Lung (tissue), 11 donors: ENCODE measurements at regions not wholly inside any gene's neighbourhood (a gene's known extent, or its start where the extent isn't known, plus 50 kb on each side); places are given as distances from the start of the nearest gene placed in this dataset.
A peak's percentile ranks its signal among the peaks of the same experiment; 100 is the strongest.

ENCODE experiments used
- ATAC-seq: fragments of 200-7000 bp; cut with Tn5 transposase; one replicate; pipeline ENCODE4 v1.9.1; 2020; ENCODE audit warnings: moderate number of reproducible peaks; ENCODE audit not compliant: insufficient read depth, low FRiP score
- DNase-seq, 3 donors: peaks; one replicate each; pipeline ENCODE4 v3.0.0-alpha.2; 2013 to 2017
- H3K27ac ChIP-seq, 2 donors: one replicate each; pipeline ENCODE4 v1.5.1; 2013; ENCODE audit warnings: mild to moderate bottlenecking in 2 of 2, moderate library complexity in 2 of 2, control low read depth in 1 of 2, inconsistent platforms in 1 of 2, low read depth in 1 of 2, low read length in 1 of 2
- H3K27me3 ChIP-seq, 3 donors: one replicate each; pipeline ENCODE4 v1.5.1; 2013; ENCODE audit warnings: low read length in 2 of 3; ENCODE audit not compliant: control insufficient read depth in 3 of 3, insufficient read depth in 3 of 3
- H3K36me3 ChIP-seq, 4 donors: one replicate each; pipeline ENCODE4 v1.5.1; 2013; ENCODE audit warnings: low read length in 4 of 4, mild to moderate bottlenecking in 1 of 4, moderate library complexity in 1 of 4; ENCODE audit not compliant: control insufficient read depth in 4 of 4, insufficient read depth in 4 of 4
- H3K4me1 ChIP-seq, 5 donors: one replicate each; pipeline ENCODE4 v1.5.1; 2013; ENCODE audit warnings: low read length in 5 of 5, mild to moderate bottlenecking in 2 of 5, moderate library complexity in 1 of 5; ENCODE audit not compliant: control insufficient read depth in 5 of 5, insufficient read depth in 5 of 5
- H3K4me3 ChIP-seq: one replicate; pipeline ENCODE4 v1.5.1; 2013; ENCODE audit warnings: mild to moderate bottlenecking, control low read depth, moderate library complexity
- H3K9ac ChIP-seq, 2 donors: one replicate each; pipeline ENCODE4 v1.5.1; 2013; ENCODE audit warnings: low read length in 2 of 2, control low read depth in 1 of 2; ENCODE audit not compliant: insufficient read depth in 1 of 2
- H3K9me3 ChIP-seq, 4 donors: one replicate each; pipeline ENCODE4 v1.5.1; 2013; ENCODE audit warnings: low read length in 3 of 4, mild to moderate bottlenecking in 1 of 4, moderate library complexity in 1 of 4; ENCODE audit not compliant: control insufficient read depth in 4 of 4, insufficient read depth in 3 of 4
- CTCF ChIP-seq: IDR thresholded peaks from 2 replicates; pipeline ENCODE4 v1.5.1; 2012; ENCODE audit warnings: mild to moderate bottlenecking; ENCODE audit errors: control extremely low read depth, extremely low read depth
- WGBS, 2 donors: extraction: QIAGEN DNeasy Blood & Tissue Kit; methylation state at CpG; one replicate each; pipeline ENCODE4 v1.1.7; 2013; 5-methylcytosine and 5-hydroxymethylcytosine counted together
- donor health status: control.
- donor health status: control.
- donor health status: Bipolar disorder and iron deficiency.
- donor health status: healthy.
- donor health status: DM: yes; HTN: yes; CAD: no.

- H3K27me3 ChIP-seq = no peaks in the 10 kb centered on the region
- DNase-seq (no peak), ATAC-seq (no peak)
- WGBS, 2 donors = 90 to 94% methylated on average over 6 of the region's 6 CpGs
- H3K4me3 ChIP-seq = no peak overlapping the region
- no peak for TF ChIP-seq CTCF
- H3K9me3 ChIP-seq = peaks cover 0 to 7% (median 2%) of the 10 kb centered on the region in 4 donors
- peaks cover 0 to 12% (median 3%) of the 10 kb centered on the region in 4 donors for H3K36me3 ChIP-seq
- H3K9ac ChIP-seq = no peak overlapping the region
- H3K4me1 ChIP-seq = peaks cover 0 to 35% (median 10%) of the 10 kb centered on the region in 5 donors
- no peak overlapping the region for H3K27ac ChIP-seq
Observed at GRCh38 chr4:3382251-3382650, 59.5 kb upstream of the HGFAC start.

GRCh38 chr4:3384391-3384770 lies 57.4 kb upstream of the HGFAC start:
- peaks cover 0 to 3% (median under 1%) of the 10 kb centered on the region in 4 donors for H3K36me3 ChIP-seq
- H3K9ac ChIP-seq = no peak overlapping the region
- H3K9me3 ChIP-seq = peaks cover 0 to 7% (median 2%) of the 10 kb centered on the region in 4 donors
- no peak for DNase-seq
- H3K4me3 ChIP-seq = no peak overlapping the region
- peak overlapping the region in 1 of 2 donors; percentile 83 for H3K27ac ChIP-seq
- TF ChIP-seq CTCF = no peak
- no peaks in the 10 kb centered on the region for H3K27me3 ChIP-seq
- no peak for ATAC-seq
- H3K4me1 ChIP-seq = peaks cover 3 to 49% (median 17%) of the 10 kb centered on the region in 5 donors
- 77 to 81% methylated on average over 7 of the region's 7 CpGs for WGBS, 2 donors

DNA sequence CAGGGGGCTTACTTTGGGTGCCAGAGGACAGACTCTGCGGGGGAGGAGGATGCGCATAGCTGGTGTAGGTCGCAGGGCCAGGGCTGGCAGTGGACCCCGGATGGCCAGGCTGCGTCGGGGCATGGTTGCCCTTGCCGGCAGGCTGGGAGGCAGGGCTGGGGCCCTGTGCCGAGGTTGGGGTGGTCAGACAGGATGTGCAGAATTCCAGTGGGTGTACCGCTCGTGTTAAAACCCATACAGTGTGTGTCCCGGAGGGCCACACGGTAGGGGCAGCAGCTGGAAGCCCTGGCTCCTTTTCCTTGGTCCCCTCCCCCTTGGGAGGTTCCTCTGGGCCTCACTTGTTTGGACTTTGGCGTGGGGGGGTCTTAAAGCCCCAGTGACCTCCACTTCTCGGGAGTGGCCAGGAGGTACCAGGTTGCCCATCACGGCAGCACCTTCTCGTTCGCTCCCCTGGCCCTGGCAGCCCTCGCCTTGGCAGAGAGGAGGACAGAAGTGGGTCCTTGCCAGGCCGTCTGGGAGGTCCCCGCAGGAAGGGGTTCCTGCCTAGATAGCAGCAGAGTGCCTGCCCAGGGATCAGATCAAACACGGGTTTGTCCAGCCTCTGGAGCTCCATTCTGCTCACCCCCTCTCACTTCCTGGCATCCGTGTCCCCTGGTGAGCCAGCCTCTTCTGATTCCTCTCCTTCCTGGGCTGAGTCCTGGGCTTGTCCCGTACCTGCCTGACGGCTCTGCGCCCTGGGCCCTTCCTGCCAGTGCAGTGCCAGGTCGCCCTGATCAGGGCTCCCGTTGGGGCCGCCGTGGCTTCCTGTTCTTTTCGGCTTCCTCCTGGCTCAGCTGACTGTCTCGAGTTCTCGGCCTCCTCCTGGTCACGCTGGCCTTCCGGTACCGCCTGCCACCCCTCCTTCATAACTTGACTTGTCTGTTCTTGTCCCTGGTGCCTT lies 56.7 kb upstream of the HGFAC start:
- peaks cover 0 to 7% (median 1%) of the 10 kb centered on the region in 4 donors for H3K9me3 ChIP-seq
- H3K36me3 ChIP-seq = peaks cover 0 to 3% (median 0%) of the 10 kb centered on the region in 4 donors
- H3K4me3 ChIP-seq = no peak overlapping the region
- ATAC-seq (peak; percentile 49), DNase-seq (peak in 2 of 3 donors; percentile 46 to 49)
- no peak overlapping the region for H3K9ac ChIP-seq
- no peak for TF ChIP-seq CTCF
- no peaks in the 10 kb centered on the region for H3K27me3 ChIP-seq
- H3K27ac ChIP-seq = peak overlapping the region in 1 of 2 donors; percentile 83
- H3K4me1 ChIP-seq = peaks cover 3 to 56% (median 22%) of the 10 kb centered on the region in 5 donors
- WGBS, 2 donors = 44 to 52% methylated on average over 34 to 35 of the region's 35 CpGs
